Stimulated activated CD4-positive, alpha-beta T cell treated with anti-CD3 and anti-CD28 coated beads, Interleukin-12 subunit alpha, Interleukin-12 subunit beta, amount 100 ng/mL, for 24 hours (primary cell): ENCODE measurements at regions not wholly inside any gene's neighbourhood (a gene's known extent, or its start where the extent isn't known, plus 50 kb on each side); places are given as distances from the start of the nearest gene placed in this dataset.

Experiments
- DNase-seq, 2 experiments: peaks; one replicate each; pipeline ENCODE4 v3.0.0-alpha.2; 2020; ENCODE audit warnings: low read depth in 2 of 2

- no peak for DNase-seq
These were observed 1697.2 kb upstream of the PCDH20 start for GRCh38 chr13:63112799-63113395.

GRCh38 chr13:63110466-63110865 is 1694.8 kb upstream of the PCDH20 start:
- DNase-seq, result no peak

DNA sequence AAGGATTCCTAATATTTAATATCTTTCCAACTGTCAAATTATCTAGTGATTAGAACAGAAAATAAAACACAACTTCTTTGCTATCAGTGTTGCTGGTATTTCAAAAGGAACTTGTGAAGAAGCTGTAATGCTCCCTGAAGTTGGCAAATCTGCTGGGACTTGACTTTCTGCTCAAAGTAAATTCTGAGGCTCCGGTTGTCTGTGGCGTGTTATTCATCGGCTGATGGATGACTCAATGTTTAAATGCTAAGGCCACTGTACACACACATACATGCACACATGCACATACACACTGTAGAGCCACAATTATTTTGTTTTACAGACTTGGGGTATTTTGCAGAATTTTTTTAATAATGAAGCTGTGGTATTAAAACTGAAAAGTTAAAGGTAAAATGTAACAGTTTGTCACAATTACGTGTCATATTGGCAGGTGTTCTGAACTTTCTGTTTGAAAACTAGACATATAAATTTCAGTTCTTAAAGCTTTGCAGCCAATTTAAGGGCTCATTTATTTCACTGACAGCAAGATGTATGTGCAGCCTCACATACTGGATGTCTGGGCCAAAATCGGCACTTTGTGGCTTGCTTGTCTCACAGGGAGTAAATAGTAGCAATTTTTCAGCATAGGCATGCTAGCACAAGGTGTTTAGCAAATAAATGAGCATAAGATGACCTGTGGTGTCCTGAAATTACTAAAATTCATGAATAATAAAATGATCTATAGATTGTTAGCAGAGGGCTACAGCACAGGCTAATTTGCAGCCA is 1691.7 kb upstream of the PCDH20 start:
- no peak for DNase-seq

- DNase-seq, result no peak
These were observed 1679.1 kb upstream of the PCDH20 start for GRCh38 chr13:63094717-63095116.

DNA sequence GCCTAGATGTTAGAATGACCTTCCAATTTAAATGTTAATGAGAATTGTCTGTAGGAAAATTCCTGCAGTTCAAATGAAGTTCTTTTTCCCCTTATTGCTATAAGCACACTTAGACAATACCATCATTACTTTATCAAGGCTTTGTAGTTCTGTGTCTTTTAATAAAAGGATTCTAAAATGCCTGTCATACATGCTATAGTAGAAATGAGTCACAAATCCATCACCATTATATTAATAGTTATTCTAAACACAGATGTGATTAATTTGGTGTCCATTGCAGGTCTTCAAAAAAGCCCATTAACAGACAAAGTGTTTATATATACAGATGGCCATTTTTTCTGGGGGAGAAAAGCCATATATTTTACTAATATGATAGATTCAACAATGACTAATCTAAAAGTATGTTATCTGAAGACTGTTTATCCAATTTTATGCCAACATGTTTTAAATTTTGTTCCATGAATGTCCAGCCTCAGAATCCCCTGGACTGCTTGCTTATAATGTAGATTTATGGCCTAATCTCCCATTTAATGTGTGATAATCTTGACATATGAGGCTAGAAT is 1678.3 kb upstream of the PCDH20 start:
- no peak for DNase-seq

- no peak for DNase-seq
These were observed 1676.8 kb upstream of the PCDH20 start for GRCh38 chr13:63092456-63092855.

- DNase-seq, result no peak
These were observed 1674.9 kb upstream of the PCDH20 start for GRCh38 chr13:63090524-63090923.

DNA sequence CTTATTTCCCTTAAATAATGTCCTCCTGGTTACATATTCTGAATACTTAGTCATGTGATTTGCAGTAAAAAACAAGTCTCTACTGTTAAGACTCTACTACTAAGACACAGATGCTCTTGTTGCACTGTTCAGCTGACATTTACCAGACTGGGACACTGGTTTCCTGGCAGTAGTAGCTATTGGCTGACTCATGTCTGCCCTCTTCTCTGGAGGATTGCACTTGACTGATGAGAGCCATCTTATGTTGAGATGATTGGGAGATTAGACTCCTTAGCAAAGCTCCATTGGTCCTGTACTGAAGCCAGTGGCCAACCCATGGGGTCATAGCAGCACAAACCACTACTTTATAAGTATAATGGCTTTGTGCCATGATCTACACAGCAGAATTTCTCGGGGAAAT is 1672.6 kb upstream of the PCDH20 start:
- no peak for DNase-seq

DNA sequence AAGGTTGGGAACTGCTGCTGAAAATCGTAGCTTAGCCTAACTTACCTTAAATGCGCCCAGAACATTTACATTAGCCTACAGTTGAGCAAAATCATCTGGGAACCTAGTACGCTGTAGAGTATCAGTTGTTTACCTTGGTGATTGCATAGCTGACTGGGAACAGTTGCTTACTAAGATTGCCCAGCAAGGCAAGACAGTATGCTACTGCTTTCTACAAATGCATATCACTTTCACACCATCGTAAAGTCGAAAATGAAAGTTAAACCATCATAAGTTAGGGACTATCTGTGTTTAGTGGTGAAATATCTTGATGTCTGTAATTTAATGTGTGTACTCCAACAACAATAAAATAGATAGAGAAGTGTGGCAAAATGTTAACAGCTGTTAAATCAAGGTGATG is 1670.6 kb upstream of the PCDH20 start:
- DNase-seq, result no peak

- no peak for DNase-seq
These were observed 1670.2 kb upstream of the PCDH20 start for GRCh38 chr13:63085851-63086250.

DNA sequence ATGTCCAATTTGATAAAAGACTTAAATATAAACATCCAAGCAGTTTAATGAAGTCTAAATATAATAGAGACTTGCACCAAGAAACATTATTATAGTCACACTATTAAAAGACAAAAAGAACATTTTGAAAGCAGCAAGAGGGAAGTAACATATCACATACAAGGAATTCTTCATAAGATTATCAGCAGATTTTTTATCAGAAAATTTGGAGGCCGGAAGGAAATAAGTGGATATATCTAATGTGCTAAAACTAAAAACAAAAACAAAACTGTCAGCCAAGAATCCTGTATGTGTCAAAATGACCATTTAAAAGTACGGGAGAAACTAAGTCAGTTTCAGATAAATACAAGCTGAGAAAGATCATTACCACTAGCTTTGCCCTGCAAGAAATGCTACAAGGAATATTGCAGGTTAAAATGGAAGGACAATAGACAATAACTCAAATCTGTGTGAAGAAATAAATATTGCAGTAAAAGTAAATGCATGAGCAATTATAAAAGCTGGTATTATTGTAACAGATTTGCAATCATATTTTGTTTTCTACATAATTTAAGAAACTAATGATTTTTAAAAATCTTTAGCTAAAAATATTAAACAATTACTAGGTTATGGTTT is 1665.9 kb upstream of the PCDH20 start:
- DNase-seq, result no peak

DNA sequence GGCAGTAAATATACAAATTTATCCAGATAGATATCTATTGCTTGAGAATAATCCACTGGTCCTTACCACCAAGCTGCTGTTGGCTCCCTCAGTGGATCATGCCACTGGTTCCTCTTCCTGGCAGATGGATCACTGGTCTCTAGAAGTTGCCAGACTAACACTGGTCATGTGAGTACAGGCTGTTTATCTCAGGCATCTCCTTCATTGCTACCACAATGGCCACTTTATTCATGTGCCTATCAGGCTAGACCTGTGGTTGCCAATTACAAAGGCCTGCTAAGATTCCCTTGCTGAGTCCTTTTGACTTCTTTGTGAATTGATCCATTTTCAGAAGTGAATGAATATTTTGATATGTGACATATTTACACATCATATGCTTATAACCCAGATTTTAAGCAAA is 1659.5 kb upstream of the PCDH20 start:
- DNase-seq, result no peak

DNA sequence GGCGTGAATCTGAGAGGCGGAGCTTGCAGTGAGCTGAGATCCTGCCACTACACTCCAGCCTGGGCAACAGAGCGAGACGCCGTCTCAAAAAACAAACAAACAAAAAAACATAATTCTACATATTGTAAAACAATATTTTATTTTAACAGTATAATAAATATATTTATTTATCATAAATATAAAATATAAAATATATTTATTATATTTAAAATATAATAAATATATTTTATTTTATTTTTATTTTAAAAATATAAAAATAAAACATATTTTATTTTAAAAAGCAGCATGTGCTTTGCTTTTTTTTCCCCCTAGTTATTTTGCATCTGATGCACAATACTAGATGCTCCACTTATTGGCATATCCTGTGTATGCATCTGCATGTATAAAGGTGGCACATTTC is 1634.6 kb upstream of the PCDH20 start:
- no peak for DNase-seq

DNA sequence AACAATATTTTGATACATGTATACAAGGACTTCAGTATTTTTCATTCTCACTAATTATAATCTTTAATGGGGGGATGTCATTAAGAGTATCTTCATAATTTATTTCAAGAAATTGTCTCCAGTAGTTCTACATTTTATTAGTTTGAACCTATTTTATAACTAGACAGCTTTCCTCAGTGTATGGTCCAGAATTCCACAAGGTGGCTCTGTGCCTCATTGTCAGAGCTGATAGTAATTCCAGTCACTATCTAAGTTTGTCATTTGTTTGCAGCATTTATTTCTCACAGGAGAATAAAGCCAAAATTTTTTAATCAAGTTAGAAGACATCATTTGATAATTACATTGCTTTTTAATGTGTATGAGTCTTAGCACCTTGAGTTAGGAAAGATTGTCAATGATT is 1633.0 kb upstream of the PCDH20 start:
- DNase-seq, result no peak

DNA sequence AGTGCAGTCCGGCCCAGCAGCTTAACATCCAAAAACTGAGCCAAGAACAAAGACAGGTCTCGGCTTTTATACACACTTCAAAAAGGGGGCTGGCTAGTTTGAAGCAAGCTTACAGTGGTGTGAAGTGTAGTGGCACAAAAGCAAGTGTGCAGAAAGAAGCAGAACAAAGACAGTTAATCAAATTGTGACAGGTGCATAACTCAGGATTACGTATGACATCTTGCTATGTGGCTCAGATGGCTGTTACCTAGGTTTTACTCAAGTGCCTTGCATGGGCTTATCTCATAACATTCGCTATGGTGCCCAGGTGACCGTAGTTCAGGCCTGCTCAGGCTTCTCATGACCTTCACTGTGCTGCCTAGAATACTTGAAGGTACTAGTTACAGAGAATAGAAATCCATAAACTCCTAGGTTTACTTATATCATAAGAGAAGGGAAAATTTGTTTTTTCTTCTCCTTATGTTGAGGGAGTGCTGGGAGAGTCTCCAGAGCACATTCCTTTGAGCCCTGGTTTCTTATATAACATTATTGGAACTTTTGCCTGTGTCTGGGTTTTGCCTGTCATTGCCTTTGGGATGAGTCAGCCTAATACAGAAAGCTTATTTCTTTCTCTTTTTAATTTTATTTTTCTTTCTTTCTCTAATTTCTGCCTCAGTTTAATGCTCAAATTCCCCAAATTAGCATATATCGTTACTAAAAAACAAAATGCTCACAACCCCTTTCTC is 1629.1 kb upstream of the PCDH20 start:
- no peak for DNase-seq

DNA sequence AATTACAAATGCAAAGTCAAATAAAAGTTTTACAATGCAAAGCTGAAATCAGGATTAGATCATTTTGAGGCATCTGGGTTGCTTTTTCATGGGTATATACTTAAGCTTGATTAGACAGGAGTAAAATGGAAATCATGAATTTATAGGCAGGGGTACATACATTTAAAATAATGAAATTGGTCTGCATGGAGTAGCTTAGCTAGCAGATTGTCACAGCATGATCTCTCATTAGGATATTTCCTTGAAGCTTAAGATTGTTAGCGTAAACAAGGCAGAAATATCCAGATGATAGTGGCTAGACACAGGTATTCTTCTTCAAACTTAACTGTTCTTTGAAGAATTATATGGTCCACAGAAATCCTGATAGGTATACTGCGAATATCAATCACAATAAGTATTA is 1627.0 kb upstream of the PCDH20 start:
- DNase-seq, result no peak

- DNase-seq, result no peak
These were observed 1626.2 kb upstream of the PCDH20 start for GRCh38 chr13:63041640-63042414.

GRCh38 chr13:63026285-63026797 is 1610.7 kb upstream of the PCDH20 start:
- no peak for DNase-seq

DNA sequence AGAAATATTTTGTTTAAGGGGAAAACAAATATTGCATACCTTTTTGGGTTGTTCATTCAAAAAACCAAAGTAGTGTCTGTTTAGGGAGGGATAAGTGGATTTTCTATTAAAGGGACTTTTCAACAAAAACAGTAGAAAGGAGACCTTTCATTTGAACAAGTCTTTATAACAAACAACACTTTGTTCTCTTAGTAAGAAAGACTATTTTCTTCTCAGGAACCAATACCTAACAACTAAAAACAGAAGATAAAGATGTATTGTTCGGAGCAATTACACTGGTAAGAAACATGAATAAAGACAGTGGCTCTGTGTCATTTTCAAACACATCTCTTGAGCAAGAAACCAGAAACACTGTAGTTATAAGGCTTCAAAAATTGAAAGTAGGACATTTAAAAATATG is 1610.1 kb upstream of the PCDH20 start:
- DNase-seq, result no peak

GRCh38 chr13:63024458-63024857 is 1608.8 kb upstream of the PCDH20 start:
- no peak for DNase-seq

DNA sequence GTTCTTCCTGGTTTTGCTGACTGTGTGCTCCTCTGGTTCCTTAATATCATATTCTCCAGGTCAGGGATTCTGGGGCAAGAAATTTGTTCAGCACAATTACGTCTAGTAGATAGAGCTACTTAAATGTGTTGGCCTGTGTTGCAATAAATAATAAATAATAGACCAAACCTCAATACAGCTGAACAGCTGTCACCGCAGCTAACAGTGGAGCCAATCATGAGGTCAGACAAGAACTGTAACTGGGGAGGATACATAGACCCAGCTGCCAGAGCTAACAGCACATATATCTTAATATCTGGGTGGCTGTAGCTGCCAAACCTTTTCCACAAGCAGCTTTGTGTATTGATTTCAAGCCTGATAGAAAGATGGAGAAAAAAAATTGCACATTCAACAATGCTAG is 1596.3 kb upstream of the PCDH20 start:
- no peak for DNase-seq
